H1 (cell line): ENCODE measurements at regions not wholly inside any gene's neighbourhood (a gene's known extent, or its start where the extent isn't known, plus 50 kb on each side); places are given as distances from the start of the nearest gene placed in this dataset.

ENCODE experiments used
- CTCF ChIA-PET: fragments of 300-600 bp; sonication (Branson Sonifier 250); formaldehyde crosslinking; loops from one replicate; lab custom pipeline; 2021; ENCODE audit not compliant: partially characterized antibody; lab: Charles Lee
- POLR2A ChIA-PET: fragments of 300-600 bp; sonication (Branson Sonifier 250); formaldehyde crosslinking; loops from one replicate; lab custom pipeline; 2021; ENCODE audit warnings: inconsistent platforms; ENCODE audit not compliant: partially characterized antibody; lab: Charles Lee
- DNase-seq, 2 experiments: peaks; one replicate each; pipeline versions ENCODE4 v3.0.0 to v3.0.0-alpha.2; 2010 to 2022; ENCODE audit warnings: low spot score in 2 of 2, low read depth in 1 of 2, mixed read lengths in 1 of 2
- FAIRE-seq: peaks from 2 replicates; lab custom pipeline; 2011; peaks lifted over from hg19 to GRCh38; lab: Jason Lieb, UNC
- H2AFZ ChIP-seq: 2 replicates; pipeline ENCODE4 v1.8.1; 2012; ENCODE audit warnings: low read length, inconsistent platforms
- H2AK5ac ChIP-seq: 2 replicates; pipeline ENCODE4 v1.6.1; 2013; ENCODE audit warnings: low read depth, low read length
- H2BK120ac ChIP-seq: replicated peaks from 2 replicates; pipeline ENCODE3; 2013; ENCODE audit warnings: low read depth, low read length, inconsistent platforms
- H2BK12ac ChIP-seq: 2 replicates; pipeline ENCODE4 v1.6.1; 2013; ENCODE audit warnings: low read depth, low read length
- H2BK15ac ChIP-seq: 2 replicates; pipeline ENCODE4 v1.6.1; 2013; ENCODE audit warnings: low read length
- H2BK20ac ChIP-seq: 2 replicates; pipeline ENCODE4 v1.6.1; 2013; ENCODE audit warnings: low read length
- H2BK5ac ChIP-seq: 2 replicates; pipeline ENCODE4 v1.6.1; 2013; ENCODE audit warnings: low read depth, low read length
- H3K14ac ChIP-seq: 2 replicates; pipeline ENCODE4 v1.6.1; 2013; ENCODE audit warnings: inconsistent platforms; ENCODE audit not compliant: insufficient read length
- H3K18ac ChIP-seq: 2 replicates; pipeline ENCODE4 v1.6.1; 2013; ENCODE audit warnings: low read length; ENCODE audit errors: extremely low read depth
- H3K23ac ChIP-seq: 2 replicates; pipeline ENCODE4 v1.6.1; 2013; ENCODE audit warnings: inconsistent platforms; ENCODE audit not compliant: insufficient read length
- H3K23me2 ChIP-seq: 2 replicates; pipeline ENCODE4 v1.6.1; 2013; ENCODE audit warnings: low read depth, low read length
- H3K27ac ChIP-seq: 2 replicates; pipeline ENCODE4 v1.6.1; 2011; ENCODE audit warnings: low read depth, low read length, inconsistent platforms
- H3K27me3 ChIP-seq, 4 experiments: replicated peaks in 1 of 4; 1 replicate in 1 of 4; 2 replicates in 3 of 4; pipeline versions ENCODE4 v1.6.1 to v1.8.1; 2011 to 2013; ENCODE audit warnings: low read length in 3 of 4, mild to moderate bottlenecking in 3 of 4, inconsistent platforms in 2 of 4, mixed read lengths in 2 of 4, moderate library complexity in 1 of 4; ENCODE audit not compliant: control insufficient read depth in 3 of 4, insufficient read depth in 3 of 4; ENCODE audit errors: extremely low read depth in 1 of 4
- H3K36me3 ChIP-seq, 4 experiments: 2 replicates each; pipeline versions ENCODE4 v1.6.1 to v1.8.1; 2011 to 2013; ENCODE audit warnings: mild to moderate bottlenecking in 4 of 4, low read length in 3 of 4, moderate library complexity in 2 of 4, control low read depth in 1 of 4, inconsistent platforms in 1 of 4; ENCODE audit not compliant: insufficient read depth in 4 of 4, control insufficient read depth in 2 of 4
- H3K4ac ChIP-seq: replicated peaks from 2 replicates; pipeline ENCODE3; 2013; ENCODE audit warnings: low read length, low read depth, mixed read lengths, inconsistent platforms; ENCODE audit not compliant: insufficient read length
- H3K4me1 ChIP-seq, 4 experiments: replicated peaks in 1 of 4; 1 replicate in 1 of 4; 2 replicates in 3 of 4; pipeline versions ENCODE4 v1.6.1 to v1.8.1; 2011 to 2013; ENCODE audit warnings: low read length in 3 of 4, inconsistent platforms in 2 of 4, mixed read lengths in 1 of 4; ENCODE audit not compliant: insufficient read depth in 4 of 4, control insufficient read depth in 3 of 4
- H3K4me2 ChIP-seq, 2 experiments: 2 replicates each; pipeline versions ENCODE4 v1.6.1 to v1.8.1; 2011 to 2013; ENCODE audit warnings: low read depth in 2 of 2, low read length in 2 of 2, control low read depth in 1 of 2, inconsistent platforms in 1 of 2, mild to moderate bottlenecking in 1 of 2; ENCODE audit not compliant: insufficient read depth in 1 of 2
- H3K4me3 ChIP-seq, 4 experiments: fragments of 200-600, 300-600 bp in 1 of 4; sonication (generic), shearing (Covaris generic), sonication (Bioruptor Twin) in 1 of 4; 2 replicates each; pipeline versions ENCODE4 v1.5.1 to v1.8.1; 2011 to 2016; ENCODE audit warnings: low read length in 4 of 4, low read depth in 3 of 4, control low read depth in 2 of 4, inconsistent platforms in 2 of 4, mild to moderate bottlenecking in 2 of 4, mixed read lengths in 1 of 4, moderate library complexity in 1 of 4; ENCODE audit not compliant: insufficient read depth in 2 of 4; ENCODE audit errors: extremely low read depth in 1 of 4
- H3K56ac ChIP-seq: replicated peaks from 2 replicates; pipeline ENCODE3; 2013; ENCODE audit warnings: low read depth, mild to moderate bottlenecking, mixed read lengths, low read length, inconsistent platforms; ENCODE audit not compliant: insufficient read length
- H3K79me1 ChIP-seq: 2 replicates; pipeline ENCODE4 v1.6.1; 2013; ENCODE audit warnings: low read depth, low read length, control low read depth
- H3K79me2 ChIP-seq, 2 experiments: 2 replicates each; pipeline versions ENCODE4 v1.6.1 to v1.8.1; 2012 to 2013; ENCODE audit warnings: low read length in 2 of 2, mild to moderate bottlenecking in 2 of 2, inconsistent platforms in 1 of 2; ENCODE audit not compliant: insufficient read depth in 2 of 2, control insufficient read depth in 1 of 2
- H3K9ac ChIP-seq, 4 experiments: replicated peaks in 1 of 4; 1 replicate in 1 of 4; 2 replicates in 3 of 4; pipeline versions ENCODE4 v1.6.1 to v1.8.1; 2011 to 2013; ENCODE audit warnings: low read depth in 3 of 4, low read length in 3 of 4, control low read depth in 2 of 4, mild to moderate bottlenecking in 2 of 4, moderate library complexity in 2 of 4, inconsistent platforms in 1 of 4; ENCODE audit errors: extremely low read depth in 1 of 4
- H3K9me3 ChIP-seq, 2 experiments: 2 replicates each; pipeline versions ENCODE4 v1.6.1 to v1.8.1; 2012 to 2013; ENCODE audit warnings: mild to moderate bottlenecking in 2 of 2, moderate library complexity in 2 of 2, control low read depth in 1 of 2, inconsistent platforms in 1 of 2, low read depth in 1 of 2, low read length in 1 of 2, mixed read lengths in 1 of 2; ENCODE audit not compliant: insufficient read depth in 2 of 2
- H4K20me1 ChIP-seq, 2 experiments: replicated peaks in 1 of 2; 2 replicates each; pipeline versions ENCODE3 to v1.8.1; 2011 to 2013; ENCODE audit warnings: inconsistent platforms in 2 of 2, low read length in 2 of 2, mild to moderate bottlenecking in 1 of 2; ENCODE audit not compliant: insufficient read depth in 2 of 2, control insufficient read depth in 1 of 2
- H4K5ac ChIP-seq: 2 replicates; pipeline ENCODE4 v1.6.1; 2013; ENCODE audit warnings: low read length, low read depth, mixed read lengths, inconsistent platforms; ENCODE audit not compliant: insufficient read length
- H4K8ac ChIP-seq: 2 replicates; pipeline ENCODE4 v1.8.0; 2013; ENCODE audit warnings: mild to moderate bottlenecking, moderate library complexity, low read length, inconsistent platforms; ENCODE audit not compliant: insufficient read depth; ENCODE audit errors: extremely low read depth
- H4K91ac ChIP-seq: replicated peaks from 2 replicates; pipeline ENCODE3; 2013; ENCODE audit warnings: low read length, mixed read lengths, inconsistent platforms; ENCODE audit not compliant: insufficient read length
- JUN ChIP-seq: IDR thresholded peaks from 2 replicates; pipeline ENCODE4 v1.6.1; 2011; ENCODE audit warnings: low read depth, mild to moderate bottlenecking, improper control_type of control experiment, low read length
- TAF7 ChIP-seq: optimal IDR thresholded peaks from 2 replicates; pipeline ENCODE3; 2011; ENCODE audit warnings: low read depth, mild to moderate bottlenecking, inconsistent platforms, low read length, moderate library complexity, borderline replicate concordance
- WGBS, 2 experiments: shearing (Covaris generic) in 1 of 2; methylation state at CpG; one replicate each; pipeline versions ENCODE4 v1.1.6 to v1.1.7; 2013 to 2015; ENCODE audit warnings: low lambda C conversion rate in 2 of 2, mixed read lengths in 2 of 2, inconsistent platforms in 1 of 2, low coverage in 1 of 2, missing lambda C conversion rate in 1 of 2; ENCODE audit not compliant: insufficient replicate concordance in 2 of 2, insufficient coverage in 1 of 2, insufficient read length in 1 of 2; ENCODE audit errors: extremely low coverage in 1 of 2, missing lambda C conversion rate in 1 of 2; 5-methylcytosine and 5-hydroxymethylcytosine counted together

GRCh38 chr14:81981307-81981675 lies 447.6 kb upstream of the SEL1L start:
- H2AK5ac ChIP-seq, result no peak overlapping the region
- no peak overlapping the region for H2BK20ac ChIP-seq
- H3K18ac ChIP-seq, result no peak overlapping the region
- no peak for FAIRE-seq
- no peak overlapping the region for H3K23ac ChIP-seq
- H3K79me1 ChIP-seq, result no peaks in the 10 kb centered on the region
- ChIA-PET CTCF (interaction anchor here (1.2 to 2.5 kb wide), 4 partner anchors 9 to 415 kb away, joined by 3 to 23 read pairs (median 10); no protein-coding TSS in a partner anchor), POLR2A (no interaction called here)
- no peak overlapping the region for H3K27ac ChIP-seq
- no peak overlapping the region for H3K9ac ChIP-seq
- no peaks in the 10 kb centered on the region for H3K4me1 ChIP-seq
- no peak overlapping the region for H3K4me2 ChIP-seq
- no peaks in the 10 kb centered on the region for H3K79me2 ChIP-seq
- no peak for DNase-seq
- no peak overlapping the region for H3K4me3 ChIP-seq
- no peaks in the 10 kb centered on the region for H4K20me1 ChIP-seq
- no peaks in the 10 kb centered on the region for H3K9me3 ChIP-seq
- no peaks in the 10 kb centered on the region for H3K23me2 ChIP-seq
- H2AFZ ChIP-seq, result no peak overlapping the region
- H3K56ac ChIP-seq, result no peak overlapping the region
- peaks cover 0 to 1% (median 0%) of the 10 kb centered on the region in 4 experiments; a peak in 1 of 7 replicates for H3K27me3 ChIP-seq
- H4K5ac ChIP-seq, result no peak overlapping the region
- no peak overlapping the region for H4K91ac ChIP-seq
- H2BK12ac ChIP-seq, result no peak overlapping the region
- no peak overlapping the region for H4K8ac ChIP-seq
- no peak overlapping the region for H3K14ac ChIP-seq
- H3K4ac ChIP-seq, result no peak overlapping the region
- no peak overlapping the region for H2BK120ac ChIP-seq
- 85% methylated on average over 5 of the region's 5 CpGs; no CpG with 5 or more reads in 1 of the 2 experiments for WGBS, 2 experiments
- H3K36me3 ChIP-seq, result no peaks in the 10 kb centered on the region
- H2BK5ac ChIP-seq, result no peak overlapping the region
- no peak overlapping the region for H2BK15ac ChIP-seq
- TF ChIP-seq TAF7 (no peak), JUN (no peak)
